Sigmoid colon (tissue), 6 donors: ENCODE measurements at regions not wholly inside any gene's neighbourhood (a gene's known extent, or its start where the extent isn't known, plus 50 kb on each side); places are given as distances from the start of the nearest gene placed in this dataset.

Experiments used
- DNase-seq: peaks from one replicate; pipeline ENCODE4 v3.0.0-alpha.2; 2019
- H3K27ac ChIP-seq, 4 donors: fragments of 200-600 bp; sonication (generic); one replicate each; pipeline ENCODE4 v1.5.1; 2016 to 2019; ENCODE audit warnings: mild to moderate bottlenecking in 1 of 4
- H3K27me3 ChIP-seq, 3 donors: fragments of 200-600 bp; sonication (generic); one replicate each; pipeline ENCODE4 v1.5.1; 2019; ENCODE audit warnings: mild to moderate bottlenecking in 1 of 3
- H3K36me3 ChIP-seq, 4 donors: fragments of 200-600 bp; sonication (generic); one replicate each; pipeline ENCODE4 v1.5.1; 2016 to 2019
- H3K4me1 ChIP-seq, 4 donors: fragments of 200-600 bp; sonication (generic); one replicate each; pipeline ENCODE4 v1.5.1; 2017 to 2019
- H3K4me3 ChIP-seq, 4 donors: fragments of 200-600 bp; sonication (generic); one replicate each; pipeline ENCODE4 v1.5.1; 2017 to 2019; ENCODE audit warnings: mild to moderate bottlenecking in 2 of 4, moderate library complexity in 1 of 4
- H3K9me3 ChIP-seq, 4 donors: fragments of 200-600 bp in 3 of 4; sonication (generic) in 3 of 4; one replicate each; pipeline versions ENCODE4 v1.5.1 to v1.6.1; 2013 to 2019
- EP300 ChIP-seq, 4 donors: sonication (generic); formaldehyde crosslinking; IDR thresholded peaks; one replicate each; pipeline ENCODE4 v1.6.1; 2017; ENCODE audit warnings: antibody characterized with exemption in 4 of 4
- POLR2A ChIP-seq, 2 donors: fragments of 450-650 bp; IDR thresholded peaks; one replicate each; pipeline ENCODE4 v1.6.1; 2016; ENCODE audit warnings: antibody characterized with exemption in 2 of 2, mild to moderate bottlenecking in 2 of 2, moderate library complexity in 2 of 2
- POLR2AphosphoS5 ChIP-seq, 4 donors: sonication (generic); formaldehyde crosslinking; IDR thresholded peaks; one replicate each; pipeline ENCODE4 v1.6.1; 2017; ENCODE audit warnings: antibody characterized with exemption in 4 of 4
- WGBS, 2 donors: extraction: QIAGEN DNeasy Blood & Tissue Kit; methylation state at CpG; one replicate each; pipeline ENCODE4 v1.1.7; 2013; 5-methylcytosine and 5-hydroxymethylcytosine counted together
- intact Hi-C: fragments of 100-400 bp; cut with DNase I; formaldehyde crosslinking; loops from one replicate; pipeline ENCODE4 v1.15.1; 2023
- TF ChIP-seq, protein P1 (sequence below), 4 experiments: fragments of 450-650 bp in 3 of 4; fragments of 200-600 bp in 1 of 4; IDR thresholded peaks; one replicate each; pipeline ENCODE4 v1.5.1; 2016 to 2019; ENCODE audit warnings: antibody characterized with exemption in 4 of 4, mild to moderate bottlenecking in 3 of 4, moderate library complexity in 2 of 4
- donor health status: healthy with polysubstance abuse.
- donor health status: healthy.

DNA sequence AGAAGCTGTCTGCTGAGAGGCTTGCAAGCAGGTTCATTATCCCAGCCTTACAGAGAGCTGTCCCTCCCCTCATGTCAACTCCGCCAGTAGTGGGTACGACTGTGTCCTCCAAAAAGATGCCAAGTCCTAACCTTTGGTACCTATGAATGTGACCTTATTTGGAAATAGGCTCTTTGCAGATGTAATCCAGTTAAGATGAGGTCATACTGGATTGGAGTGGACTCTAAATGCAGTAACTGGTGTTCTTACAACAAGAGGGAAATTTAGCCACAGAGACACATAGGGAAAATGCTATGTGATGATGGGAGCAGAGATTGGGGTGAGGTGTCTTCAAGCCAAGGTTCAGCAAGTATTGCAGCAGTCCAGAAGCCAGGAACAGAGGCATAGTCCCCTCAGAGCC lies 90.8 kb upstream of the FOXP4 start:
- Histone ChIP-seq H3K27ac (no peak overlapping the region), H3K27me3 (no peaks in the 10 kb centered on the region), H3K4me3 (no peak overlapping the region), H3K9me3 (no peaks in the 10 kb centered on the region), H3K4me1 (peaks cover 0 to 50% (median 40%) of the 10 kb centered on the region in 4 donors), H3K36me3 (no peaks in the 10 kb centered on the region)
- intact Hi-C loops = loop anchor here (5.0 kb wide), 2 partner anchors 33 to 83 kb away; no protein-coding TSS in a partner anchor
- TF ChIP-seq, protein P1, sequence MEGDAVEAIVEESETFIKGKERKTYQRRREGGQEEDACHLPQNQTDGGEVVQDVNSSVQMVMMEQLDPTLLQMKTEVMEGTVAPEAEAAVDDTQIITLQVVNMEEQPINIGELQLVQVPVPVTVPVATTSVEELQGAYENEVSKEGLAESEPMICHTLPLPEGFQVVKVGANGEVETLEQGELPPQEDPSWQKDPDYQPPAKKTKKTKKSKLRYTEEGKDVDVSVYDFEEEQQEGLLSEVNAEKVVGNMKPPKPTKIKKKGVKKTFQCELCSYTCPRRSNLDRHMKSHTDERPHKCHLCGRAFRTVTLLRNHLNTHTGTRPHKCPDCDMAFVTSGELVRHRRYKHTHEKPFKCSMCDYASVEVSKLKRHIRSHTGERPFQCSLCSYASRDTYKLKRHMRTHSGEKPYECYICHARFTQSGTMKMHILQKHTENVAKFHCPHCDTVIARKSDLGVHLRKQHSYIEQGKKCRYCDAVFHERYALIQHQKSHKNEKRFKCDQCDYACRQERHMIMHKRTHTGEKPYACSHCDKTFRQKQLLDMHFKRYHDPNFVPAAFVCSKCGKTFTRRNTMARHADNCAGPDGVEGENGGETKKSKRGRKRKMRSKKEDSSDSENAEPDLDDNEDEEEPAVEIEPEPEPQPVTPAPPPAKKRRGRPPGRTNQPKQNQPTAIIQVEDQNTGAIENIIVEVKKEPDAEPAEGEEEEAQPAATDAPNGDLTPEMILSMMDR (IDR thresholded peaks at IDR 0.05) = no peak
- TF ChIP-seq EP300 (IDR thresholded peaks at IDR 0.05) (no peak), POLR2A (IDR thresholded peaks at IDR 0.05) (no peak), POLR2AphosphoS5 (IDR thresholded peaks at IDR 0.05) (no peak)
- DNase-seq = no peak
- WGBS, 2 donors = 75 to 89% methylated on average over 2 of the region's 2 CpGs

DNA sequence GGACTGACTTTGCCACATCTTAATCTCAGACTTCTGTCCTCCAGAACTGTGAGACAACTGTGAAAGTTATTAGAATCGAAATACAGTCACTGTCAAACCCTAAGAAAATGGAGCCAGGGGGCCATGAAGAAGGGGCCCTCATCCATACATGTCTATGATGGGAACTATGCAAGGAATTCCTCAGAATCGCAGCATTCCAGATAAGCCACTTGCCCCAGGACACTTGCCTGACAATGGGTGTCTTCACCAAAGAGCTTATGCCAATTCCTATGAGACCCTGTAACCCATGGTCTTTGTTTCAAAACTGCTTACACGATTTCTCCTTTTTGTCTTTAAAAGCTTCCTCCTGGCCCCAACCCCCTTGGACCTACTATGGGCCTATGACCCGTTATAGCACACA lies 90.4 kb upstream of the FOXP4 start:
- Histone ChIP-seq H3K9me3 (no peaks in the 10 kb centered on the region), H3K27me3 (no peaks in the 10 kb centered on the region), H3K4me1 (peaks cover 0 to 46% (median 36%) of the 10 kb centered on the region in 4 donors), H3K27ac (no peak overlapping the region), H3K36me3 (no peaks in the 10 kb centered on the region), H3K4me3 (no peak overlapping the region)
- intact Hi-C loops = loop anchor here (5.0 kb wide), 2 partner anchors 34 to 84 kb away; no protein-coding TSS in a partner anchor
- TF ChIP-seq EP300 (IDR thresholded peaks at IDR 0.05) = no peak
- WGBS, 2 donors = 51 to 75% methylated on average over 4 of the region's 4 CpGs
- no peak for DNase-seq

DNA sequence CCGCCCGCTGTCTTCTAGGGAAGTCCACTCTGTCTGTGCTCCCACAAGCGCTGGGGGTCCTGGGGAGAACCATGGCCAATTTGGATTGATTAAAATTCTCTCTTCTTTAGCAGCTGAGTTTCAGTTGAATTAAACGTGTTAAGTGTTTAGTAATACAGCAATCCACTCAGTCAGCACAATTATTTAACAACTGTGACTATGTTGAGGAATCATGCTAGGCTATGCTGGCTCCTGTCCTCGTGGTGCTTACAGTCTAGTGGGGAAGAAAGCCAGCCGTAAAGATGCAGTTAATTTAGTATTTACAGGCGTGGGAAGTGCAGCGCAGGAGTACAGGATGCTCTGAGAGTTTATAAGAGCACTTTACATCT lies 88.9 kb upstream of the FOXP4 start:
- no peaks in the 10 kb centered on the region for H3K36me3 ChIP-seq
- no peaks in the 10 kb centered on the region for H3K9me3 ChIP-seq
- no peaks in the 10 kb centered on the region for H3K27me3 ChIP-seq
- 34 to 70% methylated on average over 8 of the region's 8 CpGs for WGBS, 2 donors
- no peak for DNase-seq
- H3K4me3 ChIP-seq = no peak overlapping the region
- H3K4me1 ChIP-seq = peaks cover 0 to 31% (median 21%) of the 10 kb centered on the region in 4 donors
- intact Hi-C loops = loop anchor here (5.0 kb wide), 2 partner anchors 35 to 85 kb away; no protein-coding TSS in a partner anchor
- no peak overlapping the region for H3K27ac ChIP-seq
- TF ChIP-seq POLR2A (IDR thresholded peaks at IDR 0.05) (no peak), POLR2AphosphoS5 (IDR thresholded peaks at IDR 0.05) (no peak), EP300 (IDR thresholded peaks at IDR 0.05) (no peak)
- TF ChIP-seq, protein P1 (IDR thresholded peaks at IDR 0.05) = no peak

DNA sequence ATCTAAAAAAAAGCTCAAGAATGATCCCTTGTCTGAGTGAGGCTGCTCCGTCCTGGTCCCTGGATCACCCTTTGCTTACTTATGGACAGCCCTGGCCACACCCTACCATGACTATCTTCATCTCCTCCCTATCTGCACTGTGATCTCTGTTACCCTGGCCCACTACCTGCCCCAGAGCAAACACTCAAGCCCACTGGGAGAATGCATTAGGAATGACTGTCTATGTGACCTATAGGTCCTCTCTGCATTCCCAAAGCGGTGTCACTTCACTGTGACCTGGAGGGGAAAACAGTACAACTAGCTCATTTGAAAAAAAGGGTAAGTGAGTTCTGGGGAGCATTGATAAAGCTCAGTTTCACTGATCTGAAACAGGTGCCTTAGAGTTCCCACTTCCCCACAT lies 86.4 kb upstream of the FOXP4 start:
- no peaks in the 10 kb centered on the region for H3K27me3 ChIP-seq
- 67 to 75% methylated on average over 2 of the region's 2 CpGs for WGBS, 2 donors
- H3K9me3 ChIP-seq = no peaks in the 10 kb centered on the region
- H3K27ac ChIP-seq = no peak overlapping the region
- peaks cover 0 to 18% (median 12%) of the 10 kb centered on the region in 4 donors for H3K4me1 ChIP-seq
- intact Hi-C loops = loop anchor here (5.0 kb wide), 4 partner anchors 37 to 223 kb away; no protein-coding TSS in a partner anchor
- TF ChIP-seq, protein P1 (IDR thresholded peaks at IDR 0.05) = no peak
- TF ChIP-seq POLR2A (IDR thresholded peaks at IDR 0.05) (no peak), POLR2AphosphoS5 (IDR thresholded peaks at IDR 0.05) (no peak), EP300 (IDR thresholded peaks at IDR 0.05) (no peak)
- H3K4me3 ChIP-seq = no peak overlapping the region
- no peaks in the 10 kb centered on the region for H3K36me3 ChIP-seq
- DNase-seq = no peak

DNA sequence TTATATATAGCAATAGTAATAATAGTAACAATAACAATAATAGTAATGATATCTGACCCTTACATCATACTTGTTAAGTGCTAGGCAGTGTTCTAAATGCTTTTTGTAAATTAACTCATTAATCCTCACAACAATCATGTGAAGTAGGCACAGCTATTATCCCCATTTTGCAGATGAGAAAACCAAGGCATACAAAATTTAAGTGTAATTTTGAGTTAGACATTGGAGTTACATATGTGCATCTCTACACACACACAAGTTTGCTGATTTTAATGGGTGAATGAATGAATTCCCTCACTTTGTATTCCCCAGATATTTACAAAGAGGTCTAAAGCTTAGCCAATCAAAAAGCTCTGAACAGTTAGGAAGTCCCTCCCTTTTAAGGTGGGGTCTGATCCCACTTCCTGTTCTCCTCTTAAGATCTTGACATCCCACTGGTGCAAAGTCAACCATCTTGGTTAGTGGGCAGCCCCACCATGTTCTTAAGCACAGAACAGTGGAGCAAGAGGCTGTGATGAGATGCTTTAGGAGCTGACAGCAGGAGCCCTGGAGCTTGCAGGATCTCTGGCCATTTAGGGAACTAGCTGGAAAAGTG lies 85.3 kb upstream of the FOXP4 start:
- Histone ChIP-seq H3K27me3 (no peaks in the 10 kb centered on the region), H3K9me3 (no peaks in the 10 kb centered on the region), H3K36me3 (no peaks in the 10 kb centered on the region), H3K4me3 (no peak overlapping the region), H3K27ac (no peak overlapping the region), H3K4me1 (peaks cover 0 to 14% (median 10%) of the 10 kb centered on the region in 4 donors)
- TF ChIP-seq POLR2AphosphoS5 (IDR thresholded peaks at IDR 0.05) = no peak
- TF ChIP-seq EP300 (IDR thresholded peaks at IDR 0.05) = no peak
- TF ChIP-seq POLR2A (IDR thresholded peaks at IDR 0.05) = no peak
- TF ChIP-seq, protein P1 (IDR thresholded peaks at IDR 0.05) = no peak
- DNase-seq = no peak
- intact Hi-C loops = loop anchor here (5.0 kb wide), 2 partner anchors 46 to 221 kb away; no protein-coding TSS in a partner anchor
